HUES48 (cell line): ENCODE measurements at regions not wholly inside any gene's neighbourhood (a gene's known extent, or its start where the extent isn't known, plus 50 kb on each side); places are given as distances from the start of the nearest gene placed in this dataset.
"Not testable (repeated sequence)": the region's sequence is repeated elsewhere in the genome, so short reads cannot be mapped to it uniquely, and the experiment has no call there.

ENCODE experiments used
- H3K27ac ChIP-seq: one replicate; pipeline ENCODE4 v1.7.0; 2013; ENCODE audit warnings: low read depth, low read length, inconsistent platforms
- H3K27me3 ChIP-seq: 2 replicates; pipeline ENCODE4 v1.6.1; 2013; ENCODE audit warnings: mild to moderate bottlenecking, low read length; ENCODE audit not compliant: control insufficient read depth, insufficient read depth
- H3K36me3 ChIP-seq: 2 replicates; pipeline ENCODE4 v1.6.1; 2013; ENCODE audit warnings: low read length; ENCODE audit not compliant: control insufficient read depth, insufficient read depth
- H3K4me1 ChIP-seq: 2 replicates; pipeline ENCODE4 v1.6.1; 2013; ENCODE audit warnings: mild to moderate bottlenecking, low read length; ENCODE audit not compliant: control insufficient read depth, insufficient read depth
- H3K4me3 ChIP-seq: 2 replicates; pipeline ENCODE4 v1.5.1; 2013; ENCODE audit warnings: mild to moderate bottlenecking, low read depth, low read length
- H3K9ac ChIP-seq: 2 replicates; pipeline ENCODE4 v1.6.1; 2013; ENCODE audit warnings: mild to moderate bottlenecking, low read depth, low read length, moderate library complexity
- H3K9me3 ChIP-seq: 2 replicates; pipeline ENCODE4 v1.6.1; 2013; ENCODE audit warnings: low read length; ENCODE audit not compliant: control insufficient read depth, insufficient read depth

DNA sequence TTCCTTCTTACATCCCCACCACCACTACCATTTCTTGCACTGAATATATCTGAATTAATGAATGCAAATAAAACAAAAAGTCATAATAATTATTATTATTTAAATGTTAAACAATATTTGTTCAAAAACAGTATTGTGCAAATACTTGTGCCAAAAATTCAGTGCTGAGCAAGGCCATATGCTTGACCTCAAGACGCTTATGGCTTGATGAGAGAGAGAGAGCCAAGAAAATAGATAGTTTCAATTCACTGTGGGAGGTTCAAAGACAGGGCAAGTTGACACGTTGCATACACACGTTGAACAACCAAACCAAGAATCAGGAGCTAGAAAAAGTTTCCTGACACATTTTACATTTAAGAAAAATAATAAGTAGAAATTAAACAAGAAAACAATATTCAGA, 1421.7 kb downstream of the KCNT2 start:
- no peaks in the 10 kb centered on the region for H3K27me3 ChIP-seq
- H3K27ac ChIP-seq: no peak overlapping the region
- no peaks in the 10 kb centered on the region for H3K4me1 ChIP-seq
- no peak overlapping the region for H3K4me3 ChIP-seq
- H3K9ac ChIP-seq: no peak overlapping the region
- no peaks in the 10 kb centered on the region for H3K36me3 ChIP-seq
- H3K9me3 ChIP-seq: no peaks in the 10 kb centered on the region

DNA sequence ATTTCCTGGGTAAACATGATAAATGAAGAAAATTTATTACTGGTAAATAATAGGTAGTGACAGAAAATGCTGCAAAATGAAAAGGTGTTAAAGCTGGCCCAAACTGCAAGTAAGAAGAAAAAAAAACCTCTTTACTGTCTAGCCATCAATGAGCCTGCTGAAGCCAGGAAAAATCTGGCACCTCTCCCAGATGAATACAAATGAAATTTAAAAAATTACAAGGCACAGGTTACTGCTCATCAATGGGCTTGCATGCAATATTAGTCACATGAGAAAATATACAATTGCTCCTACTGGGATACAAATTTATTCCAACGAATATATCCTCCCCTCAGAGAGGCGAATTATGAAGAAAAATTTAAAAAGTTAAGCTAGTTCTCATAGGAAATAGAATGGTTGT, 1422.5 kb downstream of the KCNT2 start:
- H3K4me1 ChIP-seq: no peaks in the 10 kb centered on the region
- H3K27me3 ChIP-seq: no peaks in the 10 kb centered on the region

DNA sequence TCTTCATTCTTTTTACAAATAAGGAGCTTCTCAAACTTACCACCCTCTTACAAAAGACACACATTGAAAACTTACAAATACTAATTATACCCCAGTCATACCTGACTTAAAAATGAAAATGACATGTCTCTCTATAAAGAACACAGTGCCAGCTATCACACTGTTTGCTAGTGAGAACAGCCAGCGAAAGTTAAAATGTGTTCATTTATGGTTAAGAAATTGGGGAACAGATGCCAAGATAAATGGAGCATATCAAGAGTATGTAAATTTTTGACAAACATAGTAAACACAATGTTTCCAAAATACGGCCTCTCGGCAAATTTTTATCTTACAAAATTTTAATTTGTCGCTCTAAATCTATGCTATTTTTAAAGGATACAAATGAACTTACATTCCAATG, 1422.9 kb downstream of the KCNT2 start:
- Histone ChIP-seq H3K9ac (no peak overlapping the region), H3K27ac (no peak overlapping the region), H3K4me1 (no peaks in the 10 kb centered on the region)

More for the DNA sequence above, 1422.5 kb downstream of the KCNT2 start:
- no peak overlapping the region for H3K4me3 ChIP-seq
- H3K27ac ChIP-seq: no peak overlapping the region
- H3K9ac ChIP-seq: no peak overlapping the region
- H3K36me3 ChIP-seq: no peaks in the 10 kb centered on the region
- H3K9me3 ChIP-seq: no peaks in the 10 kb centered on the region

DNA sequence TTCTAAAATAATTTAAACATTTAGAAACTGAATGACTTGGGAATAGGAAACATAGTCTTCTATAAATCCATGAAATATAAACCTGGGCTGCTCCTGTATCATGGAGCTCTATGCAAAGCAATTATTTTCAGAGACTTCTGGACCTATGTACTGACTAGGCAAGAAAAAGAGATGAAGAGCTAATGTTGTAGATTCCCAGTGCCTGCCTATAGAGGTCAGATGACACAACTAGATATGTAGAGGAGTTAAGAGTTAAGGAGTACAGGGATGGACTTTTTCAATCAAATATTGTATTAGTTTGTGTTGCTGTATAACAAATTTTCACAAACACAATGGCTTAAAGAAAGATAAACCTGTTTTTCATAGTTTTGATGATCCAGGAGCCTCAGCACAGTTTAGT, 1434.5 kb downstream of the KCNT2 start:
- Histone ChIP-seq H3K27me3 (no peaks in the 10 kb centered on the region), H3K9me3 (no peaks in the 10 kb centered on the region), H3K36me3 (no peaks in the 10 kb centered on the region), H3K9ac (no peak overlapping the region), H3K4me3 (no peak overlapping the region), H3K4me1 (no peaks in the 10 kb centered on the region), H3K27ac (no peak overlapping the region)

More for the DNA sequence above, 1422.9 kb downstream of the KCNT2 start:
- Histone ChIP-seq H3K36me3 (no peaks in the 10 kb centered on the region), H3K9me3 (no peaks in the 10 kb centered on the region), H3K4me3 (no peak overlapping the region), H3K27me3 (no peaks in the 10 kb centered on the region)

DNA sequence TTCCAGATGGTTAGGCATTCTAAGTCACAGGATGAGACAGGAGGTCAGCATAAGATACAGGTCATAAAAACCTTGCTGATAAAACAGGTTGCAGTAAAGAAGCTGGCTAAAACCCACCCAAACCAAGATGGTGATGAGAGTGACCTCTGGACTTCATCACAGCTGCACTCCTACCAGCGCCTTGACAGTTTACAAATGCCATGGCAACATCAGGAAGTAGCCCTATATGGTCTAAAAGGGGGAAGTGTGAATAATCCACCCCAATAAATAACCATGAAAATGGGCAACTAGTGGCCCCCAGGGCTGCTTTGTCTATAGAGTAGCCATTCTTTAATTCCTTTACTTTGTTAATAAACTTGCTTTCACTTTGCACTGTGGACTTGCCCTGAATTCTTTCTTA, 1448.4 kb downstream of the KCNT2 start:
- peaks cover 11% of the 10 kb centered on the region for H3K4me1 ChIP-seq
- not testable (repeated sequence) for H3K9me3 ChIP-seq, H3K27ac ChIP-seq, H3K4me3 ChIP-seq, H3K27me3 ChIP-seq, H3K36me3 ChIP-seq, H3K9ac ChIP-seq

DNA sequence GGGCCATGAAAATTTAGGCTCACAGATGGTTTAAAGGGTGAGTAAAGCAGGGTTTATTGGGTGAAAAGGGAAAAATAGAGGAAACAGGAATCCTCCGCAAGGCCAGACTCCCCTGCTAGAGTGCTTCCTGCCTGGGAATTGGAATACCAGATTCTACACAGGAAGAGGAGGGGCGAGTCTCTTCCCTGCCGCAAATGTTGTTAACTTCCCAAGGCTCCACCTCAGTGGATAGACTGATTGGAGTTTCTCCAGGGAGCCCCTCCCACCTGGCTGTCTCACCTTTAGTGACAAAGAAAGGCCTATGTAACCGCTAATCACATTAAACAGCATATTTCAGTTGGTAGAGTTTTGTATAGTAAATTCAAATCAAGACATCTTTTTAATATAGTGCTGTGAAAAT, 1450.1 kb downstream of the KCNT2 start:
- Histone ChIP-seq H3K9me3 (no peaks in the 10 kb centered on the region), H3K27me3 (no peaks in the 10 kb centered on the region), H3K9ac (no peak overlapping the region), H3K27ac (no peak overlapping the region), H3K4me1 (peaks cover 11% of the 10 kb centered on the region), H3K4me3 (no peak overlapping the region), H3K36me3 (no peaks in the 10 kb centered on the region)

DNA sequence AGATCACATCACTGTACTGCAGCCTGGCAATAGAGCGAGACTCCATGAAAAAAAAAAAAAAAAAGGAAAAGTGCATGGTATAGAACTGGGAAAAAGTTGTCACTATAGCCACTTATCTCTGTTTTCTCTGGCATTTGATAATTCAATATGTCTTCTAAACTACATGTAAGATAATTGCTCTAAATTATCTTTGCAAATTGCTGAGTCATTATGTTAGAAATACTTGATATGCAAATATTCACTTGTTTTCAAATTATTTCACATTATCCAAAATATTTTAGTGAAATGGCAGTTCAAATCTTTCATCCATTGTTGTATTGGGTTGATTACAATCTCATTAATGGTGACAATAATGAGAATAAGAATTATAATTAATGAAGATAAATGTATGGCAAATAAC, 1455.1 kb downstream of the KCNT2 start:
- Histone ChIP-seq H3K36me3 (no peaks in the 10 kb centered on the region), H3K27me3 (no peaks in the 10 kb centered on the region), H3K9me3 (no peaks in the 10 kb centered on the region), H3K9ac (no peak overlapping the region), H3K4me1 (no peaks in the 10 kb centered on the region), H3K4me3 (no peak overlapping the region), H3K27ac (no peak overlapping the region)

DNA sequence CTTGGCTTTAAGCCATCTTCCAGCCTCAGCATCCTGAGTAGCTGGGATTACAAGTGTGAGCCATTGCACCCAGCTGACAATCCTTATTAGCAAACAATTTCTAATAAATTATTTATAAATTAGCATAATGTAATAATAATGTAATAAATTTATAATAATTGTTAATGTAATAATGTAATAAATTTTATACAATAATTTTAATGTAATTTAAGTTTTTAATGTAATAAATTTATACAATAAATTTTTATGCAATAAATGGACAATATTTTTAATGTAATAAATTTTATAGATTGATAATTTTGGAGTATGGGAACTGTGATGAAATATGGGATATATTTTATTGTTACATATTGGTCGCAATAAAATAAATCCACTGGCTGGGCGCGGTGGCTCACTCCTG, 1457.5 kb downstream of the KCNT2 start:
- H3K27me3 ChIP-seq: no peaks in the 10 kb centered on the region
- H3K4me3 ChIP-seq: no peak overlapping the region
- H3K9ac ChIP-seq: no peak overlapping the region
- no peaks in the 10 kb centered on the region for H3K36me3 ChIP-seq
- no peaks in the 10 kb centered on the region for H3K4me1 ChIP-seq
- H3K9me3 ChIP-seq: no peaks in the 10 kb centered on the region
- H3K27ac ChIP-seq: no peak overlapping the region

DNA sequence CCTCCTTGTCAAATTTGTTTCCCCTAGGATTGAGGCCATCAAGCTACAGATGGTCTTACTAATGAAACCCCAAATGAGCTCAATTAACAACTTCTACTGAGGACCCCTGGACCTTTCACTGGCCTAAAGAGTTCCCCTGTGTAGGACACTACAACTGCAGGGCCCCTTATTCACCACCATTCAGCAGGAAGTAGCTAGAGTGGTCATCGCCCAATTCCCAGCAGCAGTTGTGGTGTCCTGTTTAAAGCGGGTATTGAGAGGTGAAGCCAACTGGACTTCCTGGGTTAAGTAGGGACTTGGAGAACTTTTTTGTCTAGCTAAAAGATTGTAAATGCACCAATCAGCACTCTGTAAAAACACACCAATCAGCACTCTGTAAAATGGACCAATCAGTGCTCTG, 1466.9 kb downstream of the KCNT2 start:
- H3K9ac ChIP-seq: no peak overlapping the region
- H3K27me3 ChIP-seq: no peaks in the 10 kb centered on the region
- peaks cover 12% of the 10 kb centered on the region; the same call in 1 of the 2 replicates for H3K9me3 ChIP-seq
- no peak overlapping the region for H3K27ac ChIP-seq
- no peak overlapping the region for H3K4me3 ChIP-seq
- H3K4me1 ChIP-seq: no peaks in the 10 kb centered on the region
- no peaks in the 10 kb centered on the region for H3K36me3 ChIP-seq

DNA sequence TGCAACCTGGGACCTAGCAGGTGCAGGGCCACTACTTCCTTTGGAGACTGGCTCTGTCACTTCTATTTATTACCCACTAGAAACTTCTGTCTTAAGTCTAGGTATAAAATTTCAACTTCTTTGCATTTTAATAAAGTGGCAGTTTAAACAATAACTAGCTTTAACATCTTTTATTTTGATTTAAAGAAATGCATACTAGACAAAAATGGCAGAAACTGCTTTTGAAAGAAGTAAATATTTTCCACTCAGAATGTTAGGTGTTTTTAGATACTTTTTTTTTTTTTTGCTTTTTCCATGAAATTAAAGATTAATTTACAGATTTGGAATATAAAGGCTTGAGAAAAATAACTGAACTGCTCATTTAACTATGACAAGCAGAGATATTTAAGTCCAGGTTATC, 1477.6 kb downstream of the KCNT2 start:
- Histone ChIP-seq H3K9ac (no peak overlapping the region), H3K27me3 (no peaks in the 10 kb centered on the region), H3K4me3 (no peak overlapping the region), H3K36me3 (no peaks in the 10 kb centered on the region), H3K4me1 (no peaks in the 10 kb centered on the region), H3K27ac (no peak overlapping the region), H3K9me3 (no peaks in the 10 kb centered on the region)

DNA sequence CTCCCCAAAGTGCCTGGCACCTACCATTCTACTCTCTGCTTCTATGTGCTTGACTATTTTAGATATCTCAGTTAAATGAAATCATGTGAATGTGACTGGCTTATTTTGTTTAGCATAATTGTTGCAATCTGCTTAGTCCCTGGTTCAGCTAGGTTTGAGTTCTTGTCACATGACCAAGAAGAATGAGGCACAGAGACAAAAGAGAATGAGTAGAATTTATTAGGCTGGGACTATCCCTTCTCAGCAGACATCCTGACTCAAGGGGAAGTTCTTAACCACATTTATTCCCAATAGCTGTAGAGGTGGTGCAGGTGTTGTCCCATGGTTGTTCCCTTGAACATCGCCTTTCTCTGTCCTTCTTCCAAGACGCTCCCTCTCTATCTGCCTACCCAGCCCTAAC, 1485.7 kb downstream of the KCNT2 start:
- no peak overlapping the region for H3K27ac ChIP-seq
- H3K4me3 ChIP-seq: no peak overlapping the region
- H3K9me3 ChIP-seq: no peaks in the 10 kb centered on the region
- H3K36me3 ChIP-seq: no peaks in the 10 kb centered on the region
- H3K4me1 ChIP-seq: no peaks in the 10 kb centered on the region
- no peak overlapping the region for H3K9ac ChIP-seq
- no peaks in the 10 kb centered on the region for H3K27me3 ChIP-seq

DNA sequence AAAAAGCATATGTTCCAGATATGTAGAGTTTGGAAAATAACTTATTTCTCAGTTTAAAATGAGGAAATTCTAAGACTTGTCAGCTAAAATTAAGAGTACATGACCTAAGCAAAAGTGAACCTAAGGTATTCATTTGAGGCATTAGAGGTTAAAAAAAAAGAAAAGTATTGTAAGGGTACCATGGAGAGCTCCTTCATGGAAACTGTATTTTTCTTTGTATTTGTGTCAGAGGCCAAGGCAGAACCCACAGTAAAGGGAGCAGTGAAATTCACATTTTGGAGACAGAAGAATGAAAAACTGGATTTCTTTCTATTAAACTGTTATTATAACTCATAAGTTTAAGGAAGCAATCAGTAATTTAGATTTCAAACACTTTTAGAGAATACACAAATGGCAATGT, 1494.8 kb downstream of the KCNT2 start:
- no peaks in the 10 kb centered on the region for H3K9me3 ChIP-seq
- no peak overlapping the region for H3K9ac ChIP-seq
- H3K27me3 ChIP-seq: no peaks in the 10 kb centered on the region
- no peak overlapping the region for H3K4me3 ChIP-seq
- no peak overlapping the region for H3K27ac ChIP-seq
- no peaks in the 10 kb centered on the region for H3K4me1 ChIP-seq
- H3K36me3 ChIP-seq: no peaks in the 10 kb centered on the region
